GM12878 (cell line): ENCODE measurements at regions not wholly inside any gene's neighbourhood (a gene's known extent, or its start where the extent isn't known, plus 50 kb on each side); places are given as distances from the start of the nearest gene placed in this dataset.

Source experiments
- ATAC-seq: fragments of 200-7000 bp; cut with Tn5 transposase; 3 replicates; pipeline ENCODE4 v1.9.1; 2020; ENCODE audit warnings: mild to moderate bottlenecking, moderate library complexity
- BruUV-seq: library from RNA; stranded (reverse); fragments of 400-500 nt; replicated peaks from 2 replicates; lab custom pipeline; 2021; lab: Mats Ljungman, UMichigan
- CTCF ChIA-PET: fragments of 300-600 bp; sonication (Branson Sonifier 250); formaldehyde crosslinking; extraction: SDS; loops from one replicate; lab custom pipeline; 2021; ENCODE audit warnings: inconsistent platforms; lab: Yijun Ruan, JAX
- POLR2A ChIA-PET: fragments of 350-600 bp; formaldehyde crosslinking; extraction: SDS; loops from one replicate; lab custom pipeline; 2021; ENCODE audit warnings: inconsistent platforms; lab: Charles Lee
- RAD21 ChIA-PET: fragments of 300-600 bp; sonication (Branson Sonifier 250); formaldehyde crosslinking; loops from one replicate; lab custom pipeline; 2023; ENCODE audit warnings: antibody characterized with exemption; ENCODE audit not compliant: unreplicated experiment; lab: Charles Lee
- SMC1A ChIA-PET: fragments of 300-600 bp; sonication (Branson Sonifier 250); formaldehyde crosslinking; loops from one replicate; lab custom pipeline; 2023; ENCODE audit not compliant: unreplicated experiment, uncharacterized antibody; lab: Charles Lee
- DNase-seq: peaks from one replicate; pipeline ENCODE4 v3.0.0-alpha.2; 2011; ENCODE audit warnings: low read depth, low spot score
- FAIRE-seq: peaks from 3 replicates; lab custom pipeline; 2011; peaks lifted over from hg19 to GRCh38; lab: Jason Lieb, UNC
- H2AFZ ChIP-seq: 2 replicates; pipeline ENCODE4 v1.6.0; 2011; ENCODE audit warnings: low read depth, low read length, control low read depth; ENCODE audit not compliant: control insufficient read depth
- H3K27ac ChIP-seq: 2 replicates; pipeline ENCODE4 v1.5.1; 2011; ENCODE audit warnings: control low read depth; ENCODE audit not compliant: control insufficient read depth, insufficient read depth
- H3K27me3 ChIP-seq, 2 experiments: replicated peaks in 1 of 2; 2 replicates each; pipeline versions ENCODE4 v1.6.0 to v1.6.1; 2011; ENCODE audit warnings: low read length in 1 of 2; ENCODE audit not compliant: control insufficient read depth in 2 of 2, insufficient read depth in 2 of 2
- H3K36me3 ChIP-seq, 2 experiments: 2 replicates each; pipeline ENCODE4 v1.5.1; 2011; ENCODE audit warnings: low read length in 1 of 2; ENCODE audit not compliant: control insufficient read depth in 2 of 2, insufficient read depth in 2 of 2
- H3K4me1 ChIP-seq: 2 replicates; pipeline ENCODE4 v1.6.1; 2011; ENCODE audit warnings: mild to moderate bottlenecking, low read length, moderate library complexity, mixed read lengths; ENCODE audit not compliant: control insufficient read depth, insufficient read depth
- H3K4me2 ChIP-seq: 2 replicates; pipeline ENCODE4 v1.6.0; 2011; ENCODE audit warnings: control low read depth; ENCODE audit not compliant: control insufficient read depth, insufficient read depth
- H3K4me3 ChIP-seq: fragments of 200-600 bp; sonication (generic); 2 replicates; pipeline ENCODE4 v1.5.1; 2016
- H3K79me2 ChIP-seq: 2 replicates; pipeline ENCODE4 v1.6.0; 2011; ENCODE audit warnings: low read length; ENCODE audit not compliant: control insufficient read depth, insufficient read depth
- H3K9ac ChIP-seq: 2 replicates; pipeline ENCODE4 v1.8.0; 2011; ENCODE audit warnings: low read length, control low read depth, mixed read lengths; ENCODE audit not compliant: control insufficient read depth, insufficient read depth
- H3K9me3 ChIP-seq: replicated peaks from 3 replicates; pipeline ENCODE4 v1.5.1; 2011; ENCODE audit warnings: mild to moderate bottlenecking, low read length; ENCODE audit not compliant: control insufficient read depth, insufficient read depth
- H4K20me1 ChIP-seq: 2 replicates; pipeline ENCODE4 v1.6.0; 2011; ENCODE audit not compliant: control insufficient read depth, insufficient read depth
- EED ChIP-seq: sonication (generic); IDR thresholded peaks from 2 replicates; pipeline ENCODE4 v1.6.1; 2016; ENCODE audit warnings: antibody characterized with exemption, low read depth
- GATAD2B ChIP-seq: fragments of 450-650 bp; conservative IDR thresholded peaks from 2 replicates; pipeline ENCODE4 v1.6.1; 2017; ENCODE audit warnings: low read depth, mild to moderate bottlenecking, moderate library complexity
- HDAC2 ChIP-seq: fragments of 200-600 bp; sonication (generic); IDR thresholded peaks from 2 replicates; pipeline ENCODE4 v1.6.1; 2017
- IKZF2 ChIP-seq, 2 experiments: fragments of 450-650 bp; IDR thresholded peaks; 2 replicates each; pipeline ENCODE4 v1.6.1; 2017; ENCODE audit warnings: mild to moderate bottlenecking in 2 of 2, moderate library complexity in 2 of 2
- JUND ChIP-seq: IDR thresholded peaks from 2 replicates; pipeline ENCODE4 v1.6.1; 2012; ENCODE audit warnings: low read depth, mild to moderate bottlenecking, low read length, improper control_type of control experiment, moderate library complexity
- MLLT1 ChIP-seq: fragments of 450-650 bp; IDR thresholded peaks from 2 replicates; pipeline ENCODE4 v1.6.1; 2016; ENCODE audit warnings: mild to moderate bottlenecking
- NFXL1 ChIP-seq: fragments of 450-650 bp; IDR thresholded peaks from 2 replicates; pipeline ENCODE4 v1.6.1; 2017; ENCODE audit warnings: antibody characterized with exemption, mild to moderate bottlenecking, borderline replicate concordance
- RFX5 ChIP-seq: IDR thresholded peaks from 2 replicates; pipeline ENCODE4 v1.6.1; 2011; ENCODE audit warnings: low read depth, low read length, improper control_type of control experiment
- SP1 ChIP-seq: IDR thresholded peaks from one replicate; pipeline ENCODE4 v1.6.1; 2011; ENCODE audit warnings: low read depth, low read length
- STAT3 ChIP-seq: IDR thresholded peaks from 2 replicates; pipeline ENCODE4 v1.6.1; 2011; ENCODE audit warnings: low read depth, low read length, improper control_type of control experiment
- TAF1 ChIP-seq: IDR thresholded peaks from 2 replicates; pipeline ENCODE4 v1.6.1; 2011; ENCODE audit warnings: mild to moderate bottlenecking, low read depth, low read length, borderline replicate concordance
- WGBS: methylation state at CpG from one replicate; pipeline ENCODE4 v1.1.6; 2016; ENCODE audit warnings: low lambda C conversion rate; ENCODE audit not compliant: insufficient replicate concordance, insufficient coverage; ENCODE audit errors: missing lambda C conversion rate; 5-methylcytosine and 5-hydroxymethylcytosine counted together
- in situ Hi-C: fragments of 300-500 bp; cut with MboI; formaldehyde crosslinking; loops from 9 replicates; pipeline ENCODE4 v1.14.3; 2018; ENCODE audit warnings: mixed read lengths
- intact Hi-C: fragments of 100-400 bp; cut with micrococcal nuclease; formaldehyde crosslinking; loops from one replicate; pipeline ENCODE4 v1.14.2; 2022; ENCODE audit not compliant: unreplicated experiment
- TF ChIP-seq, protein P1 (sequence below): fragments of 450-650 bp; IDR thresholded peaks from 2 replicates; pipeline ENCODE4 v1.6.1; 2017; ENCODE audit warnings: mild to moderate bottlenecking, low read depth, inconsistent platforms; ENCODE audit not compliant: poor library complexity, severe bottlenecking

- in situ Hi-C loops (no loop called here), intact Hi-C loops (no loop called here)
- Histone ChIP-seq H3K79me2 (no peaks in the 10 kb centered on the region), H3K4me2 (no peak overlapping the region), H3K4me3 (no peak overlapping the region), H3K27ac (no peak overlapping the region), H3K9ac (no peak overlapping the region), H4K20me1 (no peaks in the 10 kb centered on the region), H3K36me3 (no peaks in the 10 kb centered on the region), H3K9me3 (no peaks in the 10 kb centered on the region), H3K27me3 (no peaks in the 10 kb centered on the region), H3K4me1 (no peaks in the 10 kb centered on the region), H2AFZ (no peak overlapping the region)
- peak; percentile 52 for ATAC-seq
- DNase-seq: no peak
- 42% methylated on average over 4 of the region's 4 CpGs for WGBS
- RAD21 ChIA-PET: no interaction called here
- POLR2A ChIA-PET: no interaction called here
- CTCF ChIA-PET: interaction anchor here (0.6 to 2.3 kb wide), 5 partner anchors 9 to 463 kb away, joined by 3 to 7 read pairs (median 3); no protein-coding TSS in a partner anchor
- no TSS peak for BruUV-seq
- FAIRE-seq: no peak
- no peak for TF ChIP-seq EED
- no peak for TF ChIP-seq JUND
- no peak for TF ChIP-seq HDAC2
- SMC1A ChIA-PET: no interaction called here
Measured at GRCh38 chr18:46291149-46291548, 187.0 kb downstream of the HAUS1 start.

GRCh38 chr18:46293742-46294181 is 189.6 kb downstream of the HAUS1 start:
- ChIA-PET SMC1A (no interaction called here), RAD21 (no interaction called here), CTCF (no interaction called here), POLR2A (no interaction called here)
- Histone ChIP-seq H3K4me2 (no peak overlapping the region), H3K4me3 (no peak overlapping the region), H3K9me3 (no peaks in the 10 kb centered on the region), H4K20me1 (no peaks in the 10 kb centered on the region), H3K27ac (no peak overlapping the region), H3K4me1 (no peaks in the 10 kb centered on the region), H3K79me2 (no peaks in the 10 kb centered on the region), H2AFZ (no peak overlapping the region), H3K27me3 (no peaks in the 10 kb centered on the region), H3K9ac (no peak overlapping the region), H3K36me3 (no peaks in the 10 kb centered on the region)
- intact Hi-C loops (no loop called here), in situ Hi-C loops (no loop called here)
- no peak for DNase-seq
- ATAC-seq: no peak
- WGBS: 42% methylated on average over 5 of the region's 5 CpGs
- TF ChIP-seq NFXL1 (no peak), MLLT1 (no peak), SP1 (no peak), STAT3 (no peak), GATAD2B (no peak), TAF1 (no peak), EED (no peak), IKZF2 (IDR thresholded peaks at IDR 0.05) (no peak), RFX5 (no peak)
- TF ChIP-seq, protein P1, sequence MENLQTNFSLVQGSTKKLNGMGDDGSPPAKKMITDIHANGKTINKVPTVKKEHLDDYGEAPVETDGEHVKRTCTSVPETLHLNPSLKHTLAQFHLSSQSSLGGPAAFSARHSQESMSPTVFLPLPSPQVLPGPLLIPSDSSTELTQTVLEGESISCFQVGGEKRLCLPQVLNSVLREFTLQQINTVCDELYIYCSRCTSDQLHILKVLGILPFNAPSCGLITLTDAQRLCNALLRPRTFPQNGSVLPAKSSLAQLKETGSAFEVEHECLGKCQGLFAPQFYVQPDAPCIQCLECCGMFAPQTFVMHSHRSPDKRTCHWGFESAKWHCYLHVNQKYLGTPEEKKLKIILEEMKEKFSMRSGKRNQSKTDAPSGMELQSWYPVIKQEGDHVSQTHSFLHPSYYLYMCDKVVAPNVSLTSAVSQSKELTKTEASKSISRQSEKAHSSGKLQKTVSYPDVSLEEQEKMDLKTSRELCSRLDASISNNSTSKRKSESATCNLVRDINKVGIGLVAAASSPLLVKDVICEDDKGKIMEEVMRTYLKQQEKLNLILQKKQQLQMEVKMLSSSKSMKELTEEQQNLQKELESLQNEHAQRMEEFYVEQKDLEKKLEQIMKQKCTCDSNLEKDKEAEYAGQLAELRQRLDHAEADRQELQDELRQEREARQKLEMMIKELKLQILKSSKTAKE: no peak
- no TSS peak for BruUV-seq
- FAIRE-seq: no peak
